HG03521 (cell line): ENCODE measurements at regions not wholly inside any gene's neighbourhood (a gene's known extent, or its start where the extent isn't known, plus 50 kb on each side); places are given as distances from the start of the nearest gene placed in this dataset.
"Not testable (repeated sequence)": the region's sequence is repeated elsewhere in the genome, so short reads cannot be mapped to it uniquely, and the experiment has no call there.

Source experiments
- ATAC-seq: cut with Tn5 transposase; IDR thresholded peaks from one replicate; pipeline ENCODE4 v1.9.1; 2021; ENCODE audit warnings: mild to moderate bottlenecking, moderate library complexity; ENCODE audit not compliant: unreplicated experiment

GRCh38 chr10:125252937-125253336 is 92.6 kb upstream of the CTBP2 start:
- no peak for ATAC-seq

GRCh38 chr10:125250834-125251233 is 90.5 kb upstream of the CTBP2 start:
- ATAC-seq = not testable (repeated sequence)

- ATAC-seq = no peak
Observed at GRCh38 chr10:125249948-125250347, 89.6 kb upstream of the CTBP2 start.

GRCh38 chr10:125248489-125248888 is 88.1 kb upstream of the CTBP2 start:
- no peak for ATAC-seq

GRCh38 chr10:125247576-125247975 is 87.2 kb upstream of the CTBP2 start:
- no peak for ATAC-seq

- no peak for ATAC-seq
Observed at GRCh38 chr10:125243532-125244253, 83.3 kb upstream of the CTBP2 start.

GRCh38 chr10:125238682-125239081 is 78.3 kb upstream of the CTBP2 start:
- no peak for ATAC-seq

GRCh38 chr10:125236091-125236490 is 75.7 kb upstream of the CTBP2 start:
- ATAC-seq = no peak

GRCh38 chr10:125235093-125236069 is 75.0 kb upstream of the CTBP2 start:
- no peak for ATAC-seq

- ATAC-seq = not testable (repeated sequence)
Observed at GRCh38 chr10:125234576-125234975, 74.2 kb upstream of the CTBP2 start.

- ATAC-seq = no peak
Observed at GRCh38 chr10:125233726-125234125, 73.4 kb upstream of the CTBP2 start.

GRCh38 chr10:125232841-125233240 is 72.5 kb upstream of the CTBP2 start:
- ATAC-seq = no peak

GRCh38 chr10:125231813-125232475 is 71.6 kb upstream of the CTBP2 start:
- no peak for ATAC-seq

GRCh38 chr10:125231116-125231812 is 70.9 kb upstream of the CTBP2 start:
- no peak for ATAC-seq

- ATAC-seq = no peak
Observed at GRCh38 chr10:125230251-125230650, 69.9 kb upstream of the CTBP2 start.

- ATAC-seq = not testable (repeated sequence)
Observed at GRCh38 chr10:125228245-125228940, 68.0 kb upstream of the CTBP2 start.

- no peak for ATAC-seq
Observed at GRCh38 chr10:125227546-125227945, 67.2 kb upstream of the CTBP2 start.

- ATAC-seq = no peak
Observed at GRCh38 chr10:125226823-125227222, 66.5 kb upstream of the CTBP2 start.

- no peak for ATAC-seq
Observed at GRCh38 chr10:125226005-125226404, 65.6 kb upstream of the CTBP2 start.

GRCh38 chr10:125225051-125225450 is 64.7 kb upstream of the CTBP2 start:
- ATAC-seq = no peak
